Neuronal stem cell (in vitro differentiated cells): ENCODE measurements at regions not wholly inside any gene's neighbourhood (a gene's known extent, or its start where the extent isn't known, plus 50 kb on each side); places are given as distances from the start of the nearest gene placed in this dataset.
A peak's percentile ranks its signal among the peaks of the same experiment; 100 is the strongest.

Source experiments
- DNase-seq: peaks from one replicate; pipeline ENCODE4 v3.0.0-alpha.2; 2013; ENCODE audit warnings: low spot score
- H2AFZ ChIP-seq: one replicate; pipeline ENCODE4 v1.6.1; 2013; ENCODE audit warnings: mild to moderate bottlenecking, low read length, inconsistent platforms
- H2AK5ac ChIP-seq: 2 replicates; pipeline ENCODE4 v1.6.1; 2013; ENCODE audit warnings: low read depth, mild to moderate bottlenecking, inconsistent platforms, low read length, moderate library complexity, mixed read lengths
- H2BK120ac ChIP-seq: 2 replicates; pipeline ENCODE4 v1.6.1; 2013; ENCODE audit warnings: low read depth, mild to moderate bottlenecking, inconsistent platforms, low read length, moderate library complexity, mixed read lengths
- H2BK12ac ChIP-seq: one replicate; pipeline ENCODE4 v1.6.1; 2013; ENCODE audit warnings: low read length, inconsistent platforms
- H2BK15ac ChIP-seq: 2 replicates; pipeline ENCODE4 v1.6.1; 2013; ENCODE audit warnings: mild to moderate bottlenecking, low read length, inconsistent platforms, mixed read lengths
- H2BK5ac ChIP-seq: one replicate; pipeline ENCODE4 v1.6.1; 2013; ENCODE audit warnings: inconsistent platforms, mild to moderate bottlenecking, low read length, moderate library complexity
- H3K14ac ChIP-seq: one replicate; pipeline ENCODE4 v1.6.1; 2013; ENCODE audit warnings: low read length, inconsistent platforms
- H3K18ac ChIP-seq: 2 replicates; pipeline ENCODE4 v1.6.1; 2013; ENCODE audit warnings: low read length, inconsistent platforms
- H3K23ac ChIP-seq: 2 replicates; pipeline ENCODE4 v1.6.1; 2013; ENCODE audit warnings: low read depth, mild to moderate bottlenecking, mixed read lengths, low read length, inconsistent platforms; ENCODE audit not compliant: poor library complexity
- H3K27ac ChIP-seq: replicated peaks from 3 replicates; pipeline ENCODE4 v1.5.1; 2013; ENCODE audit warnings: low read length, inconsistent platforms
- H3K27me3 ChIP-seq, 3 experiments: 2 replicates each; pipeline ENCODE4 v1.6.1; 2013; ENCODE audit warnings: low read length in 3 of 3, mild to moderate bottlenecking in 2 of 3, inconsistent platforms in 1 of 3, low read depth in 1 of 3, mixed read lengths in 1 of 3, moderate library complexity in 1 of 3; ENCODE audit not compliant: control insufficient read depth in 3 of 3, insufficient read depth in 3 of 3
- H3K36me3 ChIP-seq, 2 donors: replicated peaks in 1 of 2; 2 replicates each; pipeline ENCODE4 v1.6.1; 2013; ENCODE audit warnings: low read length in 2 of 2; ENCODE audit not compliant: control insufficient read depth in 2 of 2, insufficient read depth in 2 of 2
- H3K4ac ChIP-seq: 2 replicates; pipeline ENCODE4 v1.6.1; 2013; ENCODE audit warnings: inconsistent platforms, mild to moderate bottlenecking, low read length, moderate library complexity
- H3K4me1 ChIP-seq, 2 donors: 1 replicate in 1 of 2; 2 replicates in 1 of 2; pipeline ENCODE4 v1.6.1; 2013; ENCODE audit warnings: low read length in 2 of 2, low read depth in 1 of 2; ENCODE audit not compliant: control insufficient read depth in 2 of 2, insufficient read depth in 1 of 2
- H3K4me2 ChIP-seq: one replicate; pipeline ENCODE4 v1.6.1; 2013; ENCODE audit warnings: mild to moderate bottlenecking, low read length, inconsistent platforms; ENCODE audit not compliant: insufficient read depth, poor library complexity, severe bottlenecking
- H3K4me3 ChIP-seq, 2 donors: 2 replicates each; pipeline ENCODE4 v1.5.1; 2013; ENCODE audit warnings: low read length in 2 of 2, mild to moderate bottlenecking in 2 of 2, inconsistent platforms in 1 of 2, moderate library complexity in 1 of 2
- H3K79me1 ChIP-seq: one replicate; pipeline ENCODE4 v1.6.1; 2013; ENCODE audit warnings: low read depth, mild to moderate bottlenecking, inconsistent platforms, low read length, moderate library complexity
- H3K9ac ChIP-seq: one replicate; pipeline ENCODE4 v1.6.1; 2013; ENCODE audit warnings: mild to moderate bottlenecking, low read depth, low read length, inconsistent platforms; ENCODE audit not compliant: poor library complexity
- H3K9me3 ChIP-seq, 2 donors: replicated peaks in 1 of 2; 2 replicates each; pipeline versions ENCODE3 to v1.6.1; 2013; ENCODE audit warnings: low read length in 2 of 2, mild to moderate bottlenecking in 2 of 2, inconsistent platforms in 1 of 2, low read depth in 1 of 2, mixed read lengths in 1 of 2, moderate library complexity in 1 of 2; ENCODE audit not compliant: control insufficient read depth in 2 of 2, insufficient read depth in 1 of 2
- H4K8ac ChIP-seq: one replicate; pipeline ENCODE4 v1.6.1; 2013; ENCODE audit warnings: low read depth, mild to moderate bottlenecking, inconsistent platforms, low read length, moderate library complexity
- H4K91ac ChIP-seq: one replicate; pipeline ENCODE4 v1.6.1; 2013; ENCODE audit warnings: low read length, low read depth, mild to moderate bottlenecking, inconsistent platforms; ENCODE audit not compliant: poor library complexity
- WGBS, 2 donors: extraction: QIAGEN DNeasy Blood & Tissue Kit; methylation state at CpG; one replicate each; pipeline ENCODE4 v1.1.7; 2013; ENCODE audit warnings: missing lambda C conversion rate in 2 of 2, mixed read lengths in 1 of 2; ENCODE audit not compliant: insufficient read length in 2 of 2, insufficient replicate concordance in 1 of 2; ENCODE audit errors: extremely low coverage in 2 of 2; 5-methylcytosine and 5-hydroxymethylcytosine counted together

DNA sequence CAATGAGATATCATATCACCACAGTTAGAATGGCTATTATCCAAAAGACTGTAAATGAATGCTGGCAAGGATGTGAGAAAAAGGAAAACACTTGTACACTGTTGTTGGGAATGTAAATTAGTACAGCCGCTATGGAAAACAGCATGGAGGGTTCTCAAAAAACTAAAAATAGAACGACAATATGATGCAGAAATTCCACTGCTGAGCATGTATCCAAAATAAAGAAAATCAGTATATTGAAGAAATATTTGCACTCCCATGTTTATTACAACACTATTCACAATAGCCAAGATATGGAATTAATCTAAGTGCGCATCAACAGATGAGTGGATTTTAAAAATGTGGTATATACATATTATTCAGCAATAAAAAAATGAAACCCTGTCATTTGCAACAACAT lies 898.9 kb upstream of the MAN1A1 start:
- no peak overlapping the region for H2BK12ac ChIP-seq
- no peaks in the 10 kb centered on the region for H3K4me1 ChIP-seq
- no peak overlapping the region for H2BK5ac ChIP-seq
- no peak overlapping the region for H4K8ac ChIP-seq
- H3K9me3 ChIP-seq: no peaks in the 10 kb centered on the region
- no peak overlapping the region for H3K27ac ChIP-seq
- no CpG with 5 or more reads among the region's 3 CpGs for WGBS, 2 donors
- no peak overlapping the region for H3K4me2 ChIP-seq
- no peak overlapping the region for H2AK5ac ChIP-seq
- no peak overlapping the region for H2BK15ac ChIP-seq
- no peaks in the 10 kb centered on the region for H3K27me3 ChIP-seq
- DNase-seq: no peak
- no peak overlapping the region for H3K18ac ChIP-seq
- H3K79me1 ChIP-seq: no peaks in the 10 kb centered on the region
- H3K4me3 ChIP-seq: no peak overlapping the region
- H3K23ac ChIP-seq: no peak overlapping the region
- H4K91ac ChIP-seq: no peak overlapping the region
- no peak overlapping the region for H3K4ac ChIP-seq
- no peak overlapping the region for H2BK120ac ChIP-seq
- H3K9ac ChIP-seq: no peak overlapping the region
- no peak overlapping the region for H3K14ac ChIP-seq
- no peak overlapping the region for H2AFZ ChIP-seq
- H3K36me3 ChIP-seq: no peaks in the 10 kb centered on the region

DNA sequence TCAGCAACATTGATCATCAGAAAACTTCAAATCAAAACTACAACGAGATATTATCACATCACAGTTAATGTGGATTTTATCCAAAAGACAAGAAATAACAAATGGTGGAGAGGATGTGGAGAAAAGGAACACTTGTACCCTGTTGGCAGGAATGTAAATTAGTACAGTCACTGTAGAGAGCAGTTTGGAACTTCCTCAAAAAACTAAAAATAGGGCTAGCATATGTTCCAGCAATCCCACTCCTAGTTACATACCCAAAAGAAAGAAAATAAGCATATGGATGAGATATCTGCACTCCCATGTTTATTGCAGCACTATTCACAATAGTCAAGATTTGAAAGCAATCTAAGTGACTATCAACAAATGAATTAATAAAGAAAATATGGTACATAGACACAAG lies 887.7 kb upstream of the MAN1A1 start:
- no peak overlapping the region for H3K27ac ChIP-seq
- no peaks in the 10 kb centered on the region for H3K4me1 ChIP-seq
- no peaks in the 10 kb centered on the region for H3K36me3 ChIP-seq
- no peaks in the 10 kb centered on the region for H3K79me1 ChIP-seq
- H2BK5ac ChIP-seq: no peak overlapping the region
- H4K8ac ChIP-seq: no peak overlapping the region
- no peak overlapping the region for H2AFZ ChIP-seq
- H3K9ac ChIP-seq: no peak overlapping the region
- no peak overlapping the region for H2BK120ac ChIP-seq
- H3K9me3 ChIP-seq: peaks cover 0 to 2% of the 10 kb centered on the region in 2 donors
- no peak overlapping the region for H2BK15ac ChIP-seq
- H2AK5ac ChIP-seq: no peak overlapping the region
- H2BK12ac ChIP-seq: no peak overlapping the region
- no peak overlapping the region for H3K14ac ChIP-seq
- H3K23ac ChIP-seq: no peak overlapping the region
- no CpG with 5 or more reads among the region's 1 CpG for WGBS, 2 donors
- DNase-seq: no peak
- H3K18ac ChIP-seq: no peak overlapping the region
- no peak overlapping the region for H3K4ac ChIP-seq
- no peak overlapping the region for H3K4me2 ChIP-seq
- H4K91ac ChIP-seq: no peak overlapping the region
- no peak overlapping the region for H3K4me3 ChIP-seq
- H3K27me3 ChIP-seq: no peaks in the 10 kb centered on the region

DNA sequence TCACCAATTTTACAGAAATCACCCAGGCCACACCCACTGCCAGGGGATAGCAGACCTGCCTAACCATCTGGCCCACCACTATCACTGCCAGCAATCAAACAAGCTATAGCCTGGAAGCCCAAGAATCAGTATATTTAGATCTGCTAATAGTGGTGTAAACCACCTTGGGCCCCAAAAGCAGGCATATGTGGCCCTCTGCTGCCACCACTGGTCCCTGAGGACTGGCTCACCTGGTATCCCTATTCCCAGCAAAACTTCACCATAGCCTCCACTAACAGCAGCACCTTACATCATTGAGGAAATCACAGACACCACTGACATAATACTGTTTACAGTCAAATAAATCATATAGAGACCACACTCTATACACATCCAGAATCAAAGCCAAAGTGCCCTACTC lies 880.4 kb upstream of the MAN1A1 start:
- no peak overlapping the region for H4K8ac ChIP-seq
- no peaks in the 10 kb centered on the region for H3K27me3 ChIP-seq
- H3K4me2 ChIP-seq: no peak overlapping the region
- no peak for DNase-seq
- H3K4ac ChIP-seq: no peak overlapping the region
- no peak overlapping the region for H3K23ac ChIP-seq
- no peak overlapping the region for H2BK12ac ChIP-seq
- peaks cover 0 to 2% of the 10 kb centered on the region in 2 donors for H3K9me3 ChIP-seq
- H2BK120ac ChIP-seq: no peak overlapping the region
- no peak overlapping the region for H4K91ac ChIP-seq
- no peak overlapping the region for H3K27ac ChIP-seq
- H3K79me1 ChIP-seq: no peaks in the 10 kb centered on the region
- no peak overlapping the region for H3K18ac ChIP-seq
- no peak overlapping the region for H3K14ac ChIP-seq
- H3K36me3 ChIP-seq: no peaks in the 10 kb centered on the region
- no peak overlapping the region for H3K4me3 ChIP-seq
- H2BK15ac ChIP-seq: no peak overlapping the region
- no peak overlapping the region for H2AK5ac ChIP-seq
- H2BK5ac ChIP-seq: no peak overlapping the region
- H2AFZ ChIP-seq: no peak overlapping the region
- H3K4me1 ChIP-seq: no peaks in the 10 kb centered on the region
- no peak overlapping the region for H3K9ac ChIP-seq

DNA sequence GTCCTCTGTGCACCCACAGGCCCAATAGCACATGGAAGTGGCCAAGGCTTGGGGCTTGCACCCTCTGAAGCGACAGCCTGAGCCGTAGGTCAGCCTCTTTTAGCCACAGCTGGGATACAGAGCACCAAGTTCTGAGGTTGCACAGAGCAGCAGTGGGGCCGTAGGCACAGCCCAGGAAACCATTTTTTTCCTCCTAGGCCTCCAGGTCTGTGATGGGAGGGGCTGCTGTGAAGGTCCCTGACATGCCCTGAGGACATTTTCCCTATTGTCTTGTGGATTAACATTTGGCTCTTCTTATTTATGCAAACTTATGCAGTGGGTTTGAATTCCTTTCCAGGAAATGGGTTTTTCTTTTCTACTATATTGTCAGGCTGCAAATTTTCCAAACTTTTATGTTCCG lies 878.7 kb upstream of the MAN1A1 start:
- H3K18ac ChIP-seq: no peak overlapping the region
- H4K91ac ChIP-seq: no peak overlapping the region
- H3K4ac ChIP-seq: no peak overlapping the region
- no peak overlapping the region for H3K4me2 ChIP-seq
- no peaks in the 10 kb centered on the region for H3K79me1 ChIP-seq
- H2BK120ac ChIP-seq: no peak overlapping the region
- no peak overlapping the region for H3K9ac ChIP-seq
- no peaks in the 10 kb centered on the region for H3K36me3 ChIP-seq
- no peaks in the 10 kb centered on the region for H3K9me3 ChIP-seq
- H4K8ac ChIP-seq: no peak overlapping the region
- H2BK5ac ChIP-seq: no peak overlapping the region
- H2AFZ ChIP-seq: no peak overlapping the region
- no peak overlapping the region for H2BK15ac ChIP-seq
- no peak overlapping the region for H3K4me3 ChIP-seq
- H3K27ac ChIP-seq: no peak overlapping the region
- no peak overlapping the region for H2BK12ac ChIP-seq
- DNase-seq: no peak
- no peaks in the 10 kb centered on the region for H3K27me3 ChIP-seq
- no peaks in the 10 kb centered on the region for H3K4me1 ChIP-seq
- no peak overlapping the region for H3K14ac ChIP-seq
- H2AK5ac ChIP-seq: peak overlapping the region; percentile 68
- no peak overlapping the region for H3K23ac ChIP-seq
- no CpG with 5 or more reads among the region's 4 CpGs for WGBS, 2 donors
